Activated naive CD8-positive, alpha-beta T cell treated with anti-CD3 and anti-CD28 coated beads for 36 hours (primary cell): ENCODE measurements at regions not wholly inside any gene's neighbourhood (a gene's known extent, or its start where the extent isn't known, plus 50 kb on each side); places are given as distances from the start of the nearest gene placed in this dataset.
"Not testable (repeated sequence)": the region's sequence is repeated elsewhere in the genome, so short reads cannot be mapped to it uniquely, and the experiment has no call there.

ENCODE experiments used
- DNase-seq: peaks from one replicate; pipeline ENCODE4 v3.0.0; 2021
- H3K27ac Mint-ChIP-seq: one replicate; pipeline ENCODE4 v1.8.0; 2022; ENCODE audit warnings: mild to moderate bottlenecking, moderate library complexity, mixed read lengths
- H3K27me3 Mint-ChIP-seq: one replicate; pipeline ENCODE4 v1.8.0; 2022; ENCODE audit warnings: mild to moderate bottlenecking, mixed read lengths
- H3K36me3 Mint-ChIP-seq: one replicate; pipeline ENCODE4 v1.8.0; 2021; ENCODE audit warnings: mild to moderate bottlenecking, mixed read lengths
- H3K4me1 Mint-ChIP-seq: one replicate; pipeline ENCODE4 v1.8.0; 2021; ENCODE audit warnings: mixed read lengths
- H3K4me3 Mint-ChIP-seq: one replicate; pipeline ENCODE4 v1.8.0; 2022; ENCODE audit warnings: mild to moderate bottlenecking, moderate library complexity, mixed read lengths
- H3K9me3 Mint-ChIP-seq: one replicate; pipeline ENCODE4 v1.8.0; 2022; ENCODE audit warnings: mixed read lengths

- DNase-seq, result no peak
- Mint-ChIP-seq H3K4me3 (no peak overlapping the region), H3K27ac (no peak overlapping the region), H3K9me3 (no peaks in the 10 kb centered on the region), H3K27me3 (peaks cover 82% of the 10 kb centered on the region), H3K4me1 (peaks cover 26% of the 10 kb centered on the region), H3K36me3 (no peaks in the 10 kb centered on the region)
These were observed 263.1 kb downstream of the CGGBP1 start for GRCh38 chr3:87795701-87796100.

GRCh38 chr3:87793337-87793877 lies 265.4 kb downstream of the CGGBP1 start:
- no peaks in the 10 kb centered on the region for H3K9me3 Mint-ChIP-seq
- no peaks in the 10 kb centered on the region for H3K36me3 Mint-ChIP-seq
- DNase-seq, result no peak
- peaks cover 85% of the 10 kb centered on the region for H3K27me3 Mint-ChIP-seq
- H3K4me1 Mint-ChIP-seq, result peaks cover 26% of the 10 kb centered on the region
- peak overlapping the region; percentile 35 for H3K4me3 Mint-ChIP-seq
- no peak overlapping the region for H3K27ac Mint-ChIP-seq

GRCh38 chr3:87792534-87793336 lies 266.1 kb downstream of the CGGBP1 start, which contains the start of gene HTR1F:
Gene HTR1F, plus strand, starts transcription at chr3:87792706.
- no peak within 1 kb of the TSS for H3K27ac Mint-ChIP-seq
- DNase-seq, result peak; percentile 9
- H3K36me3 Mint-ChIP-seq, result no peaks in the 10 kb centered on the region
- peaks cover 26% of the 10 kb centered on the region for H3K4me1 Mint-ChIP-seq
- peaks cover 79% of the 10 kb centered on the region for H3K27me3 Mint-ChIP-seq
- peak within 1 kb of the TSS; percentile 79 for H3K4me3 Mint-ChIP-seq
- H3K9me3 Mint-ChIP-seq, result no peaks in the 10 kb centered on the region

GRCh38 chr3:87792198-87792533 lies 266.6 kb downstream of the CGGBP1 start:
- no peaks in the 10 kb centered on the region for H3K9me3 Mint-ChIP-seq
- H3K4me3 Mint-ChIP-seq, result peak overlapping the region; percentile 79
- H3K27me3 Mint-ChIP-seq, result peaks cover 75% of the 10 kb centered on the region
- no peak overlapping the region for H3K27ac Mint-ChIP-seq
- H3K4me1 Mint-ChIP-seq, result peaks cover 26% of the 10 kb centered on the region
- DNase-seq, result no peak
- no peaks in the 10 kb centered on the region for H3K36me3 Mint-ChIP-seq

DNA sequence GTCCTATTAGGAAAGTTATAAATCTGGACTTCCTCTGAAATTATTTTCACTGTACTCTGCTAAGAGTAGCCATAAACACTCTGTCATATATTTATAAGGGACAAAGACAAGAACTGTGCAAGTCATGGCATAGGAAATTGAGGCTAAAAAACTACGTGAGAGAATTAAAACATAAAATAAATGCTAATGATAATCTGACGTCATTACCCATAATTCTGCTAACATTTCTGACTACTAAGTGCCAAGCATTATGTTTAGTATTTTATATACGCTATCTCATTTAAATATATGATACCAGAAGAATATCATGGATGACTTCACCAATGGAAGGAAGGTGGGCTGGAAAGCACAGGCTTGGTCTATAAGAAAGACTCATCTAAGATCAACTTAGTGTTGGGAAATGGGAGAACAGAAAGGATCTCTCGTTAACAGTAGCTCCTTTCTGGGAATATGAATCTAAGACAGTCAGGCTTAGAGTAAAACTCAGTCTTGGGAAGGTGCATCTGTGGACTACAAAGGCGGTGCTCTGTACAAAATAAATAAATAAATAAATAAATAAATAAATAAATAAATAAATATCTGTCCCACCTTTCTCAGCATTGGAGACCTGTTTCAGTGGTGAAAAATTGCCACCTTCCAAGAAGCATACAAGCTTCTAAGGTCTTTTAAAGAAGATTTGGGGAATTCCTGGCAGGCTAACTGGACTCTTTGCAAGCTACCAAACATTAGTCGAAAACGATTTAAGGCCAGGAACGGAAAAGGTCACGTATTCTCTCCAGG lies 267.4 kb downstream of the CGGBP1 start:
- H3K36me3 Mint-ChIP-seq, result no peaks in the 10 kb centered on the region
- DNase-seq, result no peak
- H3K9me3 Mint-ChIP-seq, result no peaks in the 10 kb centered on the region
- H3K4me1 Mint-ChIP-seq, result peaks cover 23% of the 10 kb centered on the region
- H3K4me3 Mint-ChIP-seq, result no peak overlapping the region
- no peak overlapping the region for H3K27ac Mint-ChIP-seq
- H3K27me3 Mint-ChIP-seq, result peaks cover 72% of the 10 kb centered on the region

- H3K27ac Mint-ChIP-seq, H3K36me3 Mint-ChIP-seq: not testable (repeated sequence)
These were observed 269.8 kb downstream of the CGGBP1 start for GRCh38 chr3:87789049-87789448.

DNA sequence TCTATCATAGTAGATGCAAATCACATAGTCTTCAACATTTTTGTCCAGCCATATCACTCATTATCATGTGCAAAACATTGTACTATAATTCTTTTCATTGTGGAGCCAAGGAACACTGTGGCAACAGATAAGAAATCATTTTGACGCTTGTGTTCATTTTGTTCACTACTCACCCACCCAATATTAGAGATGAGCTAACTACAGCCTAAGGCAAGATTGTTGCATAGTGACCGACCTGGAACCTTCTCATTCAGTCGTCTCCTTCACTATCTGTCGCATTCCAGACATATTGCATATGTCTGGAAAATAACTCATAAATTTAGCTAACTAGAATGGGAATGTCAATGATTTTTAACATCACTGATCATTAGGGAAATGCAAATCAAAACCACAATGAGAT lies 270.3 kb downstream of the CGGBP1 start:
- no peaks in the 10 kb centered on the region for H3K9me3 Mint-ChIP-seq
- H3K36me3 Mint-ChIP-seq, result no peaks in the 10 kb centered on the region
- no peak for DNase-seq
- no peak overlapping the region for H3K27ac Mint-ChIP-seq
- no peak overlapping the region for H3K4me3 Mint-ChIP-seq
- peaks cover 46% of the 10 kb centered on the region for H3K27me3 Mint-ChIP-seq
- peaks cover 14% of the 10 kb centered on the region for H3K4me1 Mint-ChIP-seq

More at GRCh38 chr3:87789049-87789448, 269.8 kb downstream of the CGGBP1 start:
- not testable (repeated sequence) for DNase-seq, H3K4me3 Mint-ChIP-seq, H3K9me3 Mint-ChIP-seq
- Mint-ChIP-seq H3K4me1 (peaks cover 18% of the 10 kb centered on the region), H3K27me3 (peaks cover 51% of the 10 kb centered on the region)

DNA sequence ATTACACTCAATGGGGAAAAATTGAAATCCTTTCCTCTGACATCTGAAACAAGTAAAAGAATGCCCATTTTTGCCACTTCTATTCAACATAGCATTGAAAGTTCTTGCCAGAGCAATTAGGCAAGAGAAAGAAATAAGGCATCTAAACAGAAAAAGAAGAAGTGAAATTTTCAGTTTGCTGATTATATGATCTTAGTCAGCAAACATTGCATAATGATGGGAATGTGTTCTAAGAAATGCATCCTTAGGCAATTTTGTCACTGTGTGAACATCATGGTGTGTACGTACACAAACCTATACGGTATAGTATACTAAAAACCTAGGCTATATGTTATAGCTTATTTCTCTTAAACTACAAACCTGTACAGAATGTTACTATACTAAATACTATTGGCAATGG lies 278.0 kb downstream of the CGGBP1 start:
- DNase-seq, result no peak
- Mint-ChIP-seq H3K27ac (no peak overlapping the region), H3K4me1 (no peaks in the 10 kb centered on the region), H3K27me3 (peaks cover 28% of the 10 kb centered on the region), H3K36me3 (no peaks in the 10 kb centered on the region), H3K4me3 (no peak overlapping the region), H3K9me3 (peaks cover 6% of the 10 kb centered on the region)

DNA sequence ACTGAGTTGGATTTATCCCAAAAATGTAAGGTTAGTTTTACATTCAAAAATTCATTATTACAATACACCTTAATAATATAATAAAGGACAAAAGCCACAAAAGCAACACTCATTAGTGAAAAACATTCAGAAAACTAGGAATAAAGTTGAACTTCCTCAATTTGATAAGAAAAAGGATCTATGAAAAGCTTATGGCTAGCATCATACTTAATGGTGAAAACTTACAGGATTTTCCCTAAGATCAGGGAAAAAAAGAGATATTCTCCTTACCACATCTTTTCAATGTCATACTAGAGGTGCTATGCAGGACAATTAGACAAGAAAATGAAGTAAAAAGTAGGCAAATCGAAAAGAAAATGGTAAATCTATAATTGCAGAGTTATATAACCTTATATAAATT lies 279.9 kb downstream of the CGGBP1 start:
- H3K27me3 Mint-ChIP-seq, result peaks cover 28% of the 10 kb centered on the region
- no peaks in the 10 kb centered on the region for H3K36me3 Mint-ChIP-seq
- peaks cover 6% of the 10 kb centered on the region for H3K9me3 Mint-ChIP-seq
- H3K4me3 Mint-ChIP-seq, result no peak overlapping the region
- H3K4me1 Mint-ChIP-seq, result no peaks in the 10 kb centered on the region
- no peak overlapping the region for H3K27ac Mint-ChIP-seq
- DNase-seq, result no peak

- H3K27ac Mint-ChIP-seq, result no peak overlapping the region
- H3K4me1 Mint-ChIP-seq, result no peaks in the 10 kb centered on the region
- no peak overlapping the region for H3K4me3 Mint-ChIP-seq
- peak; percentile 29 for DNase-seq
- H3K9me3 Mint-ChIP-seq, result peaks cover 4% of the 10 kb centered on the region
- no peaks in the 10 kb centered on the region for H3K36me3 Mint-ChIP-seq
- H3K27me3 Mint-ChIP-seq, result peaks cover 6% of the 10 kb centered on the region
These were observed 287.2 kb downstream of the CGGBP1 start for GRCh38 chr3:87771337-87772192.

- H3K4me3 Mint-ChIP-seq, result no peak overlapping the region
- no peak for DNase-seq
- no peaks in the 10 kb centered on the region for H3K36me3 Mint-ChIP-seq
- H3K27ac Mint-ChIP-seq, result no peak overlapping the region
- no peaks in the 10 kb centered on the region for H3K4me1 Mint-ChIP-seq
- H3K9me3 Mint-ChIP-seq, result no peaks in the 10 kb centered on the region
- no peaks in the 10 kb centered on the region for H3K27me3 Mint-ChIP-seq
These were observed 292.1 kb downstream of the CGGBP1 start for GRCh38 chr3:87766721-87767120.

DNA sequence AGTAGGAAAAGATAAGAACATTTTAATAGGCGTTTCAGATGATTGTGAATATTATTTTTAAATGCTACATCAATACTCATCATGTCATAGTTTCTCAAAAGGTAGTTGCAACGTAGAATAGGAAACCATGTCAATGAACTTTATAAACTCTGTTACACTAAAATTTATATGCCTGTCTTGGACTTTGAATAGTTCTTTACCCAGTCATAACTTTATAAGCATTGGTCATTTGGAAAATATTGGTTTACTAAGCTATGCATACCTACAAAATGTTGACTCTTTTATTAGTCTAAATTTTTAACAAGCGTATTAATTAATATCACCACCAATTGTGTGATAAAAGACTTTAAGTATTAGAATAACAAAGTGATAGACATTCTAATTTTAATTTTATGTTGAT lies 293.5 kb downstream of the CGGBP1 start:
- Mint-ChIP-seq H3K9me3 (no peaks in the 10 kb centered on the region), H3K4me3 (no peak overlapping the region), H3K36me3 (no peaks in the 10 kb centered on the region), H3K4me1 (no peaks in the 10 kb centered on the region), H3K27me3 (no peaks in the 10 kb centered on the region), H3K27ac (no peak overlapping the region)
- no peak for DNase-seq

DNA sequence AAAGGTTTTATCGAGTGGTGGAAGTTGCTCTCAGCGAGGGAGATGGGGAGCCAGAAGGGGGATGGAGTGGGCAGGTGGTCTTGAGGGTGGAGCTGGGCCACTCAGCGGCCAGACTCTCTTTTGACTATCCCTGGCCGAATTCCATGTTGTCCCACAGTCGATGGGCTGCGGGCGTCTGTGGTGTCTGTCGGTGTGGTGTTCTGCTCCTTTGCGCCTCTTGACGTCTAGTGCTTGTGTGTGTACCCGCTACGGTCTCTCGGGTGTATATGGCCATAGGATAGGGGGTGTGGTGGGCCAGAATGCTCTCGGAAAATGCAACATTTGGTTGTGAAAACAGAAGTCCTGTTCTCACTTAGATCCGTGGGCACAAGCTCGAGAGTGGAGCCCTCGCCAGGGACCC lies 297.0 kb downstream of the CGGBP1 start:
- no peak for DNase-seq
- H3K4me3 Mint-ChIP-seq, result no peak overlapping the region
- H3K27me3 Mint-ChIP-seq, result no peaks in the 10 kb centered on the region
- no peak overlapping the region for H3K27ac Mint-ChIP-seq
- no peaks in the 10 kb centered on the region for H3K36me3 Mint-ChIP-seq
- no peaks in the 10 kb centered on the region for H3K9me3 Mint-ChIP-seq
- no peaks in the 10 kb centered on the region for H3K4me1 Mint-ChIP-seq

- no peak for DNase-seq
- Mint-ChIP-seq H3K4me1 (no peaks in the 10 kb centered on the region), H3K27me3 (no peaks in the 10 kb centered on the region), H3K27ac (no peak overlapping the region), H3K36me3 (no peaks in the 10 kb centered on the region), H3K4me3 (no peak overlapping the region), H3K9me3 (no peaks in the 10 kb centered on the region)
These were observed 297.5 kb downstream of the CGGBP1 start for GRCh38 chr3:87761341-87761740.

DNA sequence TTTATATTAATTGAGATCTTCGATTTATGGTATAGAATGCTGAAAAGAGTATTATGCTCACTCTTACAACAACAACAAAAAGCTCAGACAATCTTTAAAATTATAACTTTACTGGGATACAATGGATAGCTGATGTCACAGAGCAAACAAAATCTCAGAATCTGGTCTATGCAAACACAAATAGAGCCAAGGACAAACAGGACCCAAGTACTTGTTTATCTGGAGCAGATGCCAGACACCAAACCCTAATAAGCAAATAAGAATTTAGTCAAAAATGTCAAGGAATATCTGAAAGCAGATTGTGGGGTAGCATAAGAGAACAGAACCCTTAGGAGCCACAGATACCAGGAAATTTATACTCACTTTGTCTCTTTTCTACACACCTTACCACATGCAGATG lies 302.2 kb downstream of the CGGBP1 start:
- Mint-ChIP-seq H3K27me3 (peaks cover 5% of the 10 kb centered on the region), H3K4me1 (no peaks in the 10 kb centered on the region), H3K4me3 (no peak overlapping the region), H3K9me3 (no peaks in the 10 kb centered on the region), H3K36me3 (no peaks in the 10 kb centered on the region), H3K27ac (no peak overlapping the region)
- DNase-seq, result no peak
